Body of pancreas (tissue), 4 donors: ENCODE measurements at regions not wholly inside any gene's neighbourhood (a gene's known extent, or its start where the extent isn't known, plus 50 kb on each side); places are given as distances from the start of the nearest gene placed in this dataset.

Source experiments
- ATAC-seq: fragments of 150-250 bp; one replicate; pipeline ENCODE4 v1.9.1; 2016
- DNase-seq, 4 donors: peaks; one replicate each; pipeline ENCODE4 v3.0.0-alpha.2; 2019
- H3K27ac ChIP-seq, 4 donors: fragments of 200-600 bp; sonication (generic); 1 replicate in 3 of 4; 2 replicates in 1 of 4; pipeline versions ENCODE4 v1.5.1 to v1.6.1; 2016 to 2019; ENCODE audit warnings: mild to moderate bottlenecking in 1 of 4, mixed read lengths in 1 of 4, moderate library complexity in 1 of 4
- H3K27me3 ChIP-seq, 2 donors: fragments of 200-600 bp; sonication (generic); one replicate each; pipeline ENCODE4 v1.6.0; 2016; ENCODE audit warnings: mild to moderate bottlenecking in 1 of 2
- H3K36me3 ChIP-seq, 2 donors: fragments of 200-600 bp; sonication (generic); replicated peaks in 1 of 2; 2 replicates each; pipeline ENCODE4 v1.5.1; 2016; ENCODE audit warnings: low read depth in 2 of 2; ENCODE audit not compliant: insufficient read depth in 1 of 2
- H3K4me1 ChIP-seq: fragments of 200-600 bp; sonication (generic); one replicate; pipeline ENCODE4 v1.6.0; 2016
- H3K4me3 ChIP-seq, 2 donors: fragments of 200-600 bp; sonication (generic); 1 replicate in 1 of 2; 2 replicates in 1 of 2; pipeline ENCODE4 v1.5.1; 2016 to 2019
- H3K9me3 ChIP-seq, 3 donors: fragments of 200-600 bp; sonication (generic); 1 replicate in 2 of 3; 2 replicates in 1 of 3; pipeline ENCODE4 v1.5.1; 2016
- CTCF ChIP-seq, 7 experiments: fragments of 450-650 bp in 4 of 7; fragments of 200-600 bp in 3 of 7; sonication (generic) in 3 of 7; IDR thresholded peaks; one replicate each; pipeline ENCODE4 v1.5.1; 2016 to 2019; ENCODE audit warnings: antibody characterized with exemption in 7 of 7
- POLR2A ChIP-seq, 3 donors: fragments of 450-650 bp; IDR thresholded peaks; one replicate each; pipeline ENCODE4 v1.6.1; 2016; ENCODE audit warnings: antibody characterized with exemption in 3 of 3, mild to moderate bottlenecking in 2 of 3
- WGBS, 2 donors: methylation state at CpG; one replicate each; pipeline ENCODE4 v1.1.5; 2017; 5-methylcytosine and 5-hydroxymethylcytosine counted together
- intact Hi-C: fragments of 100-400 bp; cut with DNase I; formaldehyde crosslinking; loops from one replicate; pipeline ENCODE4 v1.15.1; 2023

- intact Hi-C loops = no loop called here
- no peak for TF ChIP-seq CTCF (IDR thresholded peaks at IDR 0.05)
- no peak for TF ChIP-seq POLR2A (IDR thresholded peaks at IDR 0.05)
- Histone ChIP-seq H3K27me3 (no peaks in the 10 kb centered on the region), H3K27ac (no peak overlapping the region), H3K9me3 (no peaks in the 10 kb centered on the region), H3K36me3 (no peaks in the 10 kb centered on the region), H3K4me3 (no peak overlapping the region), H3K4me1 (no peaks in the 10 kb centered on the region)
- ATAC-seq = no peak
- no peak for DNase-seq
- 78 to 79% methylated on average over 5 of the region's 5 CpGs for WGBS, 2 donors
These were observed 166.6 kb upstream of the CD180 start for GRCh38 chr5:67363180-67363709.

GRCh38 chr5:67361932-67362729 lies 165.5 kb upstream of the CD180 start:
- Histone ChIP-seq H3K36me3 (no peaks in the 10 kb centered on the region), H3K4me1 (no peaks in the 10 kb centered on the region), H3K27ac (no peak overlapping the region), H3K27me3 (no peaks in the 10 kb centered on the region), H3K4me3 (no peak overlapping the region), H3K9me3 (no peaks in the 10 kb centered on the region)
- 85 to 86% methylated on average over 6 of the region's 6 CpGs for WGBS, 2 donors
- TF ChIP-seq CTCF (IDR thresholded peaks at IDR 0.05) (no peak), POLR2A (IDR thresholded peaks at IDR 0.05) (no peak)
- DNase-seq (no peak), ATAC-seq (no peak)
- intact Hi-C loops = no loop called here

- Histone ChIP-seq H3K27ac (no peak overlapping the region), H3K27me3 (no peaks in the 10 kb centered on the region), H3K4me3 (no peak overlapping the region), H3K4me1 (no peaks in the 10 kb centered on the region), H3K9me3 (no peaks in the 10 kb centered on the region), H3K36me3 (no peaks in the 10 kb centered on the region)
- 69 to 74% methylated on average over 3 of the region's 3 CpGs for WGBS, 2 donors
- TF ChIP-seq CTCF (IDR thresholded peaks at IDR 0.05) (no peak), POLR2A (IDR thresholded peaks at IDR 0.05) (no peak)
- intact Hi-C loops = no loop called here
- DNase-seq (no peak), ATAC-seq (no peak)
These were observed 163.4 kb upstream of the CD180 start for GRCh38 chr5:67360047-67360446.

GRCh38 chr5:67358186-67358585 lies 161.6 kb upstream of the CD180 start:
- Histone ChIP-seq H3K27me3 (no peaks in the 10 kb centered on the region), H3K36me3 (no peaks in the 10 kb centered on the region), H3K27ac (no peak overlapping the region), H3K9me3 (no peaks in the 10 kb centered on the region), H3K4me1 (no peaks in the 10 kb centered on the region), H3K4me3 (no peak overlapping the region)
- DNase-seq (no peak), ATAC-seq (no peak)
- intact Hi-C loops = no loop called here
- TF ChIP-seq CTCF (IDR thresholded peaks at IDR 0.05) (no peak), POLR2A (IDR thresholded peaks at IDR 0.05) (no peak)
